GM19193 (cell line): ENCODE measurements at regions not wholly inside any gene's neighbourhood (a gene's known extent, or its start where the extent isn't known, plus 50 kb on each side); places are given as distances from the start of the nearest gene placed in this dataset.

Experiments used
- POLR2A ChIP-seq: IDR thresholded peaks from 4 replicates; pipeline ENCODE4 v1.6.1; 2011; ENCODE audit not compliant: insufficient read depth, insufficient read length; ENCODE audit errors: extremely low read depth

GRCh38 chr6:56699066-56699654 is 56.5 kb upstream of the DST start:
- TF ChIP-seq POLR2A = no peak

- no peak for TF ChIP-seq POLR2A
Observed at GRCh38 chr6:56695702-56696101, 53.0 kb upstream of the DST start.

- no peak for TF ChIP-seq POLR2A
Observed at GRCh38 chr6:56694002-56694401, 51.3 kb upstream of the DST start.

GRCh38 chr6:56693246-56693607 is 50.5 kb upstream of the DST start:
- TF ChIP-seq POLR2A = no peak

GRCh38 chr6:56692523-56693245 is 50.0 kb upstream of the DST start:
- no peak for TF ChIP-seq POLR2A
